ENCODE measurements at regions not wholly inside any gene's neighbourhood (a gene's known extent, or its start where the extent isn't known, plus 50 kb on each side); places are given as distances from the start of the nearest gene placed in this dataset.

DNA sequence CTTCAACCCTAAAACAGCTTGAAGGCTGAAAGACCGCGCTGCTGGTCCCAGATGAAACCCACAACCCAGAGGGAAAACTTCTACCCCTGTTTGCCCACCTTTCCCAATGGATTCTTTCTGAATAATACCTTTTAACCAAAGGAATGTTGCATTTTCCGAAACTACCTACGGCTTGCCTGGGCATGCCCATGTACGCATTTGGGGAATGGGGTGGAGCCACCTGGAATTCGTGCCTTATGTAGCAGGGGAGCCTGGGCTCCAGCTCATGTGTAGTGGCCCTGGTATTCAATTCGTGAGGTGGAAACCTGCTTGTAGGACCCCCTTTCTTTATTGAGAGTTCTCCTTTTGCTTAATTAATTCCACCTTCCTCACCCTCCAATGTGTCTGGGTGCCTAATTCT lies 256.6 kb upstream of the RGS18 start (continued):
- TF ChIP-seq TBL1XR1 (IDR thresholded peaks at IDR 0.05; ENCODE audit: low read depth, low read length), result no peak
- TF ChIP-seq NR2C2 (IDR thresholded peaks at IDR 0.05; ENCODE audit: borderline replicate concordance, control insufficient read depth, insufficient read length, low read depth), result no peak
- no peak for TF ChIP-seq JUNB (IDR thresholded peaks at IDR 0.05)
- no peak for TF ChIP-seq ZNF24 (IDR thresholded peaks at IDR 0.05)
- TF ChIP-seq, protein P1, sequence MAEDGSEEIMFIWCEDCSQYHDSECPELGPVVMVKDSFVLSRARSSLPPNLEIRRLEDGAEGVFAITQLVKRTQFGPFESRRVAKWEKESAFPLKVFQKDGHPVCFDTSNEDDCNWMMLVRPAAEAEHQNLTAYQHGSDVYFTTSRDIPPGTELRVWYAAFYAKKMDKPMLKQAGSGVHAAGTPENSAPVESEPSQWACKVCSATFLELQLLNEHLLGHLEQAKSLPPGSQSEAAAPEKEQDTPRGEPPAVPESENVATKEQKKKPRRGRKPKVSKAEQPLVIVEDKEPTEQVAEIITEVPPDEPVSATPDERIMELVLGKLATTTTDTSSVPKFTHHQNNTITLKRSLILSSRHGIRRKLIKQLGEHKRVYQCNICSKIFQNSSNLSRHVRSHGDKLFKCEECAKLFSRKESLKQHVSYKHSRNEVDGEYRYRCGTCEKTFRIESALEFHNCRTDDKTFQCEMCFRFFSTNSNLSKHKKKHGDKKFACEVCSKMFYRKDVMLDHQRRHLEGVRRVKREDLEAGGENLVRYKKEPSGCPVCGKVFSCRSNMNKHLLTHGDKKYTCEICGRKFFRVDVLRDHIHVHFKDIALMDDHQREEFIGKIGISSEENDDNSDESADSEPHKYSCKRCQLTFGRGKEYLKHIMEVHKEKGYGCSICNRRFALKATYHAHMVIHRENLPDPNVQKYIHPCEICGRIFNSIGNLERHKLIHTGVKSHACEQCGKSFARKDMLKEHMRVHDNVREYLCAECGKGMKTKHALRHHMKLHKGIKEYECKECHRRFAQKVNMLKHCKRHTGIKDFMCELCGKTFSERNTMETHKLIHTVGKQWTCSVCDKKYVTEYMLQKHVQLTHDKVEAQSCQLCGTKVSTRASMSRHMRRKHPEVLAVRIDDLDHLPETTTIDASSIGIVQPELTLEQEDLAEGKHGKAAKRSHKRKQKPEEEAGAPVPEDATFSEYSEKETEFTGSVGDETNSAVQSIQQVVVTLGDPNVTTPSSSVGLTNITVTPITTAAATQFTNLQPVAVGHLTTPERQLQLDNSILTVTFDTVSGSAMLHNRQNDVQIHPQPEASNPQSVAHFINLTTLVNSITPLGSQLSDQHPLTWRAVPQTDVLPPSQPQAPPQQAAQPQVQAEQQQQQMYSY (CRISPR knock-in tag; IDR thresholded peaks at IDR 0.05), result no peak
- TF ChIP-seq TCF12 (IDR thresholded peaks at IDR 0.05; ENCODE audit: low read depth, low read length), result no peak

DNA sequence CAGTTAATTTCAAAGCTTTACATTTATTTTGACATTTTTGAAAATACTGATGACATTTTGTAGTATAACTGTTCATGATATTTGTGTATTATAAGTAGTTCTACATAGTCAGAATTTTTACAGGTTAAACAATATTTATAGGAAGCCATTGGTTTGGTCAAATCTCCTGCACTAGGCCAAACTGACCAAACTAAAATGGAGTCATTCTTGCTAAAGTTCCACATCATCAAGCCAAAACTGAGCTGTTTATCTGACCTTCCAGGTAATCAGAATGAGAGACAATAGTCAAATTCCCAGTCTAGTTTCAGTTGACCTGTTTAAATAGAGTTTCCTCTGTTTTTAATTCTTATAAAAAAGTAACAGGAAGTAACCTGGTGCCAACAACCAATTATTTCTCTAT lies 253.3 kb upstream of the RGS18 start:
- ChIA-PET SMC1A (ENCODE audit: uncharacterized antibody, unreplicated experiment) (no interaction called here), RAD21 (ENCODE audit: unreplicated experiment) (no interaction called here), POLR2A (no interaction called here), CTCF (no interaction called here)
- in situ Hi-C loops (cut with MboI) (no loop called here), intact Hi-C loops (cut with micrococcal nuclease; ENCODE audit: unreplicated experiment) (no loop called here)
- ATAC-seq (no peak), DNase-seq (ENCODE audit: low read depth, low spot score) (no peak), FAIRE-seq (no peak)
- Histone ChIP-seq H3K27me3 (replicated peaks in 1 of 2; ENCODE audit: control insufficient read depth in 2 of 2, insufficient read depth in 2 of 2, low read length in 1 of 2) (no peaks in the 10 kb centered on the region), H3K79me2 (ENCODE audit: control insufficient read depth, insufficient read depth, low read length) (no peaks in the 10 kb centered on the region), H3K9me3 (replicated peaks; ENCODE audit: control insufficient read depth, insufficient read depth, low read length) (no peaks in the 10 kb centered on the region; the same call in 2 of the 3 replicates), H3K4me1 (ENCODE audit: control insufficient read depth, insufficient read depth, low read length) (no peaks in the 10 kb centered on the region), H3K4me2 (ENCODE audit: control insufficient read depth, insufficient read depth) (no peak overlapping the region), H3K36me3 (ENCODE audit: control insufficient read depth in 2 of 2, insufficient read depth in 2 of 2, low read length in 1 of 2) (no peaks in the 10 kb centered on the region), H3K4me3 (no peak overlapping the region), H3K9ac (ENCODE audit: control insufficient read depth, insufficient read depth, low read length) (no peak overlapping the region), H3K27ac (ENCODE audit: control insufficient read depth, insufficient read depth) (no peak overlapping the region), H2AFZ (ENCODE audit: control insufficient read depth, low read depth, low read length) (no peak overlapping the region), H4K20me1 (ENCODE audit: control insufficient read depth, insufficient read depth) (no peaks in the 10 kb centered on the region)
- no TSS peak for BruUV-seq (replicated peaks)
- TF ChIP-seq MYC (IDR thresholded peaks at IDR 0.05; ENCODE audit: insufficient read depth, insufficient read length, insufficient replicate concordance, low read length, severe bottlenecking) (no peak), MTA3 (IDR thresholded peaks at IDR 0.05; ENCODE audit: borderline replicate concordance, low read length) (no peak), GABPA (IDR thresholded peaks at IDR 0.05; ENCODE audit: low read depth) (no peak), CREM (IDR thresholded peaks at IDR 0.05; ENCODE audit: low read depth) (no peak), ATF3 (IDR thresholded peaks at IDR 0.05; ENCODE audit: borderline replicate concordance, extremely low read depth, low read depth, low read length) (no peak), IKZF1 (conservative IDR thresholded peaks at IDR 0.05) (no peak), EP300 (IDR thresholded peaks at IDR 0.05; ENCODE audit: borderline replicate concordance in 1 of 2, control insufficient read depth in 1 of 2, low read depth in 2 of 2, low read length in 2 of 2) (no peak), FOS (IDR thresholded peaks at IDR 0.05; ENCODE audit: borderline replicate concordance, extremely low read depth, insufficient read length) (no peak), GATAD2B (conservative IDR thresholded peaks at IDR 0.05; ENCODE audit: low read depth) (no peak), SRF (IDR thresholded peaks at IDR 0.05; ENCODE audit: low read depth in 2 of 2, low read length in 2 of 2) (no peak), RAD21 (IDR thresholded peaks at IDR 0.05; ENCODE audit: insufficient read depth, low read depth, low read length) (no peak)
- TF ChIP-seq, protein P2, sequence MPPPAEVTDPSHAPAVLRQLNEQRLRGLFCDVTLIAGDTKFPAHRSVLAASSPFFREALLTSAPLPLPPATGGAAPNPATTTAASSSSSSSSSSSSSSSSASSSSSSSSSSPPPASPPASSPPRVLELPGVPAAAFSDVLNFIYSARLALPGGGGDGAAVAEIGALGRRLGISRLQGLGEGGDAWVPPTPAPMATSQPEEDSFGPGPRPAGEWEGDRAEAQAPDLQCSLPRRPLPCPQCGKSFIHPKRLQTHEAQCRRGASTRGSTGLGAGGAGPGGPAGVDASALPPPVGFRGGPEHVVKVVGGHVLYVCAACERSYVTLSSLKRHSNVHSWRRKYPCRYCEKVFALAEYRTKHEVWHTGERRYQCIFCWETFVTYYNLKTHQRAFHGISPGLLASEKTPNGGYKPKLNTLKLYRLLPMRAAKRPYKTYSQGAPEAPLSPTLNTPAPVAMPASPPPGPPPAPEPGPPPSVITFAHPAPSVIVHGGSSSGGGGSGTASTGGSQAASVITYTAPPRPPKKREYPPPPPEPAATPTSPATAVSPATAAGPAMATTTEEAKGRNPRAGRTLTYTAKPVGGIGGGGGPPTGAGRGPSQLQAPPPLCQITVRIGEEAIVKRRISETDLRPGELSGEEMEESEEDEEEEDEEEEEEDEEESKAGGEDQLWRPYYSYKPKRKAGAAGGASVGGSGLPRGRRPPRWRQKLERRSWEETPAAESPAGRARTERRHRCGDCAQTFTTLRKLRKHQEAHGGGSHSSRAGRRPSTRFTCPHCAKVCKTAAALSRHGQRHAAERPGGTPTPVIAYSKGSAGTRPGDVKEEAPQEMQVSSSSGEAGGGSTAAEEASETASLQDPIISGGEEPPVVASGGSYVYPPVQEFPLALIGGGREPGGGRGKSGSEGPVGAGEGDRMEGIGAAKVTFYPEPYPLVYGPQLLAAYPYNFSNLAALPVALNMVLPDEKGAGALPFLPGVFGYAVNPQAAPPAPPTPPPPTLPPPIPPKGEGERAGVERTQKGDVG (CRISPR knock-in tag; IDR thresholded peaks at IDR 0.05), result no peak

Data from GM12878 (cell line).